HL-60 (cell line): ENCODE measurements at regions not wholly inside any gene's neighbourhood (a gene's known extent, or its start where the extent isn't known, plus 50 kb on each side); places are given as distances from the start of the nearest gene placed in this dataset.

Experiments
- DNase-seq, 2 experiments: peaks; one replicate each; pipeline ENCODE4 v3.0.0-alpha.2; 2010 to 2020; ENCODE audit warnings: low read depth in 1 of 2, low spot score in 1 of 2
- H3K27ac ChIP-seq: fragments of 250-450 bp; sonication (Bioruptor Pico); replicated peaks from 2 replicates; pipeline ENCODE4 v1.5.1; 2020; ENCODE audit warnings: mild to moderate bottlenecking, moderate library complexity
- H3K27me3 ChIP-seq: fragments of 250-450 bp; sonication (Bioruptor Pico); 2 replicates; pipeline ENCODE4 v1.5.1; 2021; ENCODE audit warnings: mild to moderate bottlenecking, moderate library complexity; ENCODE audit not compliant: insufficient read depth, poor library complexity, severe bottlenecking
- H3K4me3 ChIP-seq: replicated peaks from 2 replicates; pipeline ENCODE4 v1.5.1; 2011; ENCODE audit warnings: mild to moderate bottlenecking, control low read depth, low read length; ENCODE audit not compliant: insufficient read depth
- GABPA ChIP-seq: IDR thresholded peaks from 2 replicates; pipeline ENCODE4 v1.6.1; 2012; ENCODE audit warnings: low read depth
- POLR2AphosphoS5 ChIP-seq: IDR thresholded peaks from 2 replicates; pipeline ENCODE4 v1.6.1; 2012; ENCODE audit warnings: low read depth
- SPI1 ChIP-seq: IDR thresholded peaks from 2 replicates; pipeline ENCODE4 v1.6.1; 2012; ENCODE audit warnings: low read depth, mild to moderate bottlenecking, borderline replicate concordance
- TF ChIP-seq, protein P1 (sequence below): IDR thresholded peaks from 2 replicates; pipeline ENCODE4 v1.6.1; 2012; ENCODE audit warnings: low read depth; ENCODE audit not compliant: insufficient replicate concordance
- TF ChIP-seq, protein P2 (sequence below): IDR thresholded peaks from one replicate; pipeline ENCODE4 v1.5.1; 2011; ENCODE audit warnings: low read length, control low read depth, inconsistent platforms; ENCODE audit not compliant: insufficient read depth

DNA sequence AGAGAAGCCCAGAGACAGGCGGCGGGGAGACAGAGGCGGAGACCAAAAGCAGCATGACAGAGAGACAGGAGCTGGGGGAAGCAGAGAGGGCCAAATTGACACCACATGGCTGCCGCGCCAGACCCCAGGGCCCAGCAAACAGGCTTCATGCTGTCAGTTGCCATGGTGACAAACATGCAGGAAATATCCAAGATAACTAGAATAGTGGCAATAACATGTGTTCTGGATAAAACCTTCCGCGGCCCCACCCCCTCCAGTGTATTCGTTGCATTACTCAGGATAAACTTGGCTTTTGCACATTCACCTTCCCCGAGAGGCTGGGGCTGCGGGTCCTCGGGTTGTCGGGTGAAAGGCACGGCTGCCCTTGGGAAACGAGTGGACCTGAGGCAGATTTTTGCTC lies 49.9 kb upstream of the CDON start:
- Histone ChIP-seq H3K27ac (no peak overlapping the region), H3K4me3 (no peak overlapping the region)
- TF ChIP-seq, protein P1, sequence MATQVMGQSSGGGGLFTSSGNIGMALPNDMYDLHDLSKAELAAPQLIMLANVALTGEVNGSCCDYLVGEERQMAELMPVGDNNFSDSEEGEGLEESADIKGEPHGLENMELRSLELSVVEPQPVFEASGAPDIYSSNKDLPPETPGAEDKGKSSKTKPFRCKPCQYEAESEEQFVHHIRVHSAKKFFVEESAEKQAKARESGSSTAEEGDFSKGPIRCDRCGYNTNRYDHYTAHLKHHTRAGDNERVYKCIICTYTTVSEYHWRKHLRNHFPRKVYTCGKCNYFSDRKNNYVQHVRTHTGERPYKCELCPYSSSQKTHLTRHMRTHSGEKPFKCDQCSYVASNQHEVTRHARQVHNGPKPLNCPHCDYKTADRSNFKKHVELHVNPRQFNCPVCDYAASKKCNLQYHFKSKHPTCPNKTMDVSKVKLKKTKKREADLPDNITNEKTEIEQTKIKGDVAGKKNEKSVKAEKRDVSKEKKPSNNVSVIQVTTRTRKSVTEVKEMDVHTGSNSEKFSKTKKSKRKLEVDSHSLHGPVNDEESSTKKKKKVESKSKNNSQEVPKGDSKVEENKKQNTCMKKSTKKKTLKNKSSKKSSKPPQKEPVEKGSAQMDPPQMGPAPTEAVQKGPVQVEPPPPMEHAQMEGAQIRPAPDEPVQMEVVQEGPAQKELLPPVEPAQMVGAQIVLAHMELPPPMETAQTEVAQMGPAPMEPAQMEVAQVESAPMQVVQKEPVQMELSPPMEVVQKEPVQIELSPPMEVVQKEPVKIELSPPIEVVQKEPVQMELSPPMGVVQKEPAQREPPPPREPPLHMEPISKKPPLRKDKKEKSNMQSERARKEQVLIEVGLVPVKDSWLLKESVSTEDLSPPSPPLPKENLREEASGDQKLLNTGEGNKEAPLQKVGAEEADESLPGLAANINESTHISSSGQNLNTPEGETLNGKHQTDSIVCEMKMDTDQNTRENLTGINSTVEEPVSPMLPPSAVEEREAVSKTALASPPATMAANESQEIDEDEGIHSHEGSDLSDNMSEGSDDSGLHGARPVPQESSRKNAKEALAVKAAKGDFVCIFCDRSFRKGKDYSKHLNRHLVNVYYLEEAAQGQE = no peak
- TF ChIP-seq SPI1 = no peak
- TF ChIP-seq POLR2AphosphoS5 = no peak
- TF ChIP-seq GABPA = no peak
- TF ChIP-seq, protein P2, sequence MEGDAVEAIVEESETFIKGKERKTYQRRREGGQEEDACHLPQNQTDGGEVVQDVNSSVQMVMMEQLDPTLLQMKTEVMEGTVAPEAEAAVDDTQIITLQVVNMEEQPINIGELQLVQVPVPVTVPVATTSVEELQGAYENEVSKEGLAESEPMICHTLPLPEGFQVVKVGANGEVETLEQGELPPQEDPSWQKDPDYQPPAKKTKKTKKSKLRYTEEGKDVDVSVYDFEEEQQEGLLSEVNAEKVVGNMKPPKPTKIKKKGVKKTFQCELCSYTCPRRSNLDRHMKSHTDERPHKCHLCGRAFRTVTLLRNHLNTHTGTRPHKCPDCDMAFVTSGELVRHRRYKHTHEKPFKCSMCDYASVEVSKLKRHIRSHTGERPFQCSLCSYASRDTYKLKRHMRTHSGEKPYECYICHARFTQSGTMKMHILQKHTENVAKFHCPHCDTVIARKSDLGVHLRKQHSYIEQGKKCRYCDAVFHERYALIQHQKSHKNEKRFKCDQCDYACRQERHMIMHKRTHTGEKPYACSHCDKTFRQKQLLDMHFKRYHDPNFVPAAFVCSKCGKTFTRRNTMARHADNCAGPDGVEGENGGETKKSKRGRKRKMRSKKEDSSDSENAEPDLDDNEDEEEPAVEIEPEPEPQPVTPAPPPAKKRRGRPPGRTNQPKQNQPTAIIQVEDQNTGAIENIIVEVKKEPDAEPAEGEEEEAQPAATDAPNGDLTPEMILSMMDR = no peak

More for the DNA sequence above, 49.9 kb upstream of the CDON start:
- no peaks in the 10 kb centered on the region for H3K27me3 ChIP-seq
- no peak for DNase-seq
